ENCODE measurements at regions not wholly inside any gene's neighbourhood (a gene's known extent, or its start where the extent isn't known, plus 50 kb on each side); places are given as distances from the start of the nearest gene placed in this dataset.
A peak's percentile ranks its signal among the peaks of the same experiment; 100 is the strongest.

- 71 to 75% methylated on average over 12 of the region's 12 CpGs for WGBS, 2 donors
- Histone ChIP-seq H3K9ac (ENCODE audit: insufficient read depth in 1 of 2, low read length in 2 of 2) (no peak overlapping the region), H3K36me3 (ENCODE audit: control insufficient read depth in 4 of 4, insufficient read depth in 4 of 4, low read length in 4 of 4) (no peaks in the 10 kb centered on the region), H3K9me3 (ENCODE audit: control insufficient read depth in 4 of 4, insufficient read depth in 3 of 4, low read length in 3 of 4) (peaks cover 0 to 4% (median 0%) of the 10 kb centered on the region in 4 donors), H3K4me3 (no peak overlapping the region), H3K27me3 (ENCODE audit: control insufficient read depth in 3 of 3, insufficient read depth in 3 of 3, low read length in 2 of 3) (peaks cover 0 to 3% (median 0%) of the 10 kb centered on the region in 3 donors), H3K27ac (ENCODE audit: low read depth in 1 of 2, low read length in 1 of 2) (no peak overlapping the region), H3K4me1 (ENCODE audit: control insufficient read depth in 5 of 5, insufficient read depth in 5 of 5, low read length in 5 of 5) (peaks cover 0 to 7% (median 0%) of the 10 kb centered on the region in 5 donors)
- no peak for TF ChIP-seq CTCF (IDR thresholded peaks at IDR 0.05; ENCODE audit: control extremely low read depth, extremely low read depth)
- no peak for DNase-seq
- ATAC-seq (ENCODE audit: insufficient read depth, low FRiP score) = no peak
These were observed 583.5 kb upstream of the MKI67 start for GRCh38 chr10:128709686-128710085.

- peak; percentile 23 to 35 (median 24) for DNase-seq
These were observed 584.0 kb upstream of the MKI67 start for GRCh38 chr10:128710098-128710797.

GRCh38 chr10:128710798-128711183 is 584.6 kb upstream of the MKI67 start:
- DNase-seq (no peak), ATAC-seq (ENCODE audit: insufficient read depth, low FRiP score) (no peak)
- TF ChIP-seq CTCF (IDR thresholded peaks at IDR 0.05; ENCODE audit: control extremely low read depth, extremely low read depth) = no peak
- Histone ChIP-seq H3K9ac (ENCODE audit: insufficient read depth in 1 of 2, low read length in 2 of 2) (no peak overlapping the region), H3K27ac (ENCODE audit: low read depth in 1 of 2, low read length in 1 of 2) (no peak overlapping the region), H3K4me3 (no peak overlapping the region), H3K4me1 (ENCODE audit: control insufficient read depth in 5 of 5, insufficient read depth in 5 of 5, low read length in 5 of 5) (peaks cover 0 to 9% (median 0%) of the 10 kb centered on the region in 5 donors), H3K9me3 (ENCODE audit: control insufficient read depth in 4 of 4, insufficient read depth in 3 of 4, low read length in 3 of 4) (peaks cover 0 to 4% (median 0%) of the 10 kb centered on the region in 4 donors), H3K36me3 (ENCODE audit: control insufficient read depth in 4 of 4, insufficient read depth in 4 of 4, low read length in 4 of 4) (no peaks in the 10 kb centered on the region), H3K27me3 (ENCODE audit: control insufficient read depth in 3 of 3, insufficient read depth in 3 of 3, low read length in 2 of 3) (peaks cover 0 to 3% (median 0%) of the 10 kb centered on the region in 3 donors)
- 84 to 86% methylated on average over 8 of the region's 8 CpGs for WGBS, 2 donors

More at GRCh38 chr10:128710098-128710797, 584.0 kb upstream of the MKI67 start:
- Histone ChIP-seq H3K4me3 (no peak overlapping the region), H3K9ac (ENCODE audit: insufficient read depth in 1 of 2, low read length in 2 of 2) (no peak overlapping the region), H3K36me3 (ENCODE audit: control insufficient read depth in 4 of 4, insufficient read depth in 4 of 4, low read length in 4 of 4) (no peaks in the 10 kb centered on the region), H3K9me3 (ENCODE audit: control insufficient read depth in 4 of 4, insufficient read depth in 3 of 4, low read length in 3 of 4) (peaks cover 0 to 4% (median 0%) of the 10 kb centered on the region in 4 donors), H3K27me3 (ENCODE audit: control insufficient read depth in 3 of 3, insufficient read depth in 3 of 3, low read length in 2 of 3) (peaks cover 0 to 3% (median 0%) of the 10 kb centered on the region in 3 donors), H3K27ac (ENCODE audit: low read depth in 1 of 2, low read length in 1 of 2) (no peak overlapping the region), H3K4me1 (ENCODE audit: control insufficient read depth in 5 of 5, insufficient read depth in 5 of 5, low read length in 5 of 5) (peaks cover 0 to 9% (median 0%) of the 10 kb centered on the region in 5 donors)
- no peak for TF ChIP-seq CTCF (IDR thresholded peaks at IDR 0.05; ENCODE audit: control extremely low read depth, extremely low read depth)
- 25 to 27% methylated on average over 49 of the region's 49 CpGs for WGBS, 2 donors
- ATAC-seq (ENCODE audit: insufficient read depth, low FRiP score) = no peak

Data from lung (tissue), 11 donors.